GM18867 (cell line): ENCODE measurements at regions not wholly inside any gene's neighbourhood (a gene's known extent, or its start where the extent isn't known, plus 50 kb on each side); places are given as distances from the start of the nearest gene placed in this dataset.
"Not testable (repeated sequence)": the region's sequence is repeated elsewhere in the genome, so short reads cannot be mapped to it uniquely, and the experiment has no call there.

Experiments
- ATAC-seq: cut with Tn5 transposase; IDR thresholded peaks from one replicate; pipeline ENCODE4 v1.9.1; 2021; ENCODE audit warnings: mild to moderate bottlenecking, moderate library complexity; ENCODE audit not compliant: unreplicated experiment

- ATAC-seq = no peak
These were observed 56.5 kb downstream of the KCTD12 start for GRCh38 chr13:76829572-76830327.

GRCh38 chr13:76828316-76828741 is 57.9 kb downstream of the KCTD12 start:
- peak; percentile 83 for ATAC-seq

- no peak for ATAC-seq
These were observed 59.7 kb downstream of the KCTD12 start for GRCh38 chr13:76826527-76826926.

GRCh38 chr13:76825430-76825829 is 60.8 kb downstream of the KCTD12 start:
- no peak for ATAC-seq

- no peak for ATAC-seq
These were observed 62.2 kb downstream of the KCTD12 start for GRCh38 chr13:76823969-76824368.

- peak; percentile 67 for ATAC-seq
These were observed 63.4 kb downstream of the KCTD12 start for GRCh38 chr13:76822698-76823267.

GRCh38 chr13:76821222-76821621 is 65.0 kb downstream of the KCTD12 start:
- not testable (repeated sequence) for ATAC-seq

- ATAC-seq = no peak
These were observed 65.4 kb downstream of the KCTD12 start for GRCh38 chr13:76820759-76821158.

- ATAC-seq = no peak
These were observed 69.8 kb downstream of the KCTD12 start for GRCh38 chr13:76816394-76816793.

- ATAC-seq = no peak
These were observed 70.9 kb downstream of the KCTD12 start for GRCh38 chr13:76815344-76815743.

- no peak for ATAC-seq
These were observed 72.3 kb downstream of the KCTD12 start for GRCh38 chr13:76813891-76814290.

- ATAC-seq = no peak
These were observed 73.1 kb downstream of the KCTD12 start for GRCh38 chr13:76813000-76813691.

- ATAC-seq = no peak
These were observed 73.9 kb downstream of the KCTD12 start for GRCh38 chr13:76812206-76812897.

GRCh38 chr13:76809389-76809788 is 76.8 kb downstream of the KCTD12 start:
- ATAC-seq = no peak

- ATAC-seq = no peak
These were observed 77.3 kb downstream of the KCTD12 start for GRCh38 chr13:76808927-76809326.

- ATAC-seq = no peak
These were observed 81.4 kb downstream of the KCTD12 start for GRCh38 chr13:76804801-76805200.

- ATAC-seq = no peak
These were observed 82.4 kb downstream of the KCTD12 start for GRCh38 chr13:76803831-76804230.

- ATAC-seq = no peak
These were observed 85.3 kb downstream of the KCTD12 start for GRCh38 chr13:76800943-76801342.

- no peak for ATAC-seq
These were observed 86.5 kb downstream of the KCTD12 start for GRCh38 chr13:76799696-76800095.

- ATAC-seq = no peak
These were observed 88.2 kb downstream of the KCTD12 start for GRCh38 chr13:76798037-76798436.

- ATAC-seq = no peak
These were observed 88.8 kb downstream of the KCTD12 start for GRCh38 chr13:76797361-76797760.
